A673 (cell line): ENCODE measurements at regions not wholly inside any gene's neighbourhood (a gene's known extent, or its start where the extent isn't known, plus 50 kb on each side); places are given as distances from the start of the nearest gene placed in this dataset.

Experiments
- EZH2 ChIP-seq: fragments of 200-600 bp; sonication (generic); IDR thresholded peaks from 2 replicates; pipeline ENCODE4 v1.6.1; 2017; ENCODE audit warnings: borderline replicate concordance, low read depth, mild to moderate bottlenecking, mixed read lengths, antibody characterized with exemption, low read length; ENCODE audit not compliant: poor library complexity, severe bottlenecking
- TF ChIP-seq, protein P1 (sequence below): fragments of 300-800, 200-600 bp; sonication (generic); conservative IDR thresholded peaks from 2 replicates; pipeline ENCODE4 v1.5.1; 2017; ENCODE audit warnings: low read depth, mild to moderate bottlenecking, antibody characterized with exemption, low read length, moderate library complexity, mixed read lengths

DNA sequence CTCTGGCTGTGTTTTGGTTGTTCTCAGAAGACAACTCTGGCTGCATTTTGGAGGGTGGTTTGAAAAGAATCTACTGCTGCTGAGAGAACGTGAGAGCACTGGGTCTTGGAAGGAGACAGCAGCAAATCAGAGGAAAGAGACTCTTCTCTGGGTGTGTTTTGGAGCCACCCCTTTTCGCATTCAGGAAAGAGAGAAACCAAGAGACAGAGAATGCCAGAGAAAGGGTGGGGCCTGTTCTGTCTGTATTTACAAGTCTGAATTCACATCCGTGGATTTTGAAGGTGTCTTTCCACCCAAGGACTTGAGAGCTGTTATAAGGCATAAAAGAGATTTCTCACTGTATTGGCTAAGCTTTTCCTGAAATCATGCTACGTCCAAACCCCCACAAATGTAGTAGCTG, 187.2 kb downstream of the C1orf94 start:
- TF ChIP-seq, protein P1, sequence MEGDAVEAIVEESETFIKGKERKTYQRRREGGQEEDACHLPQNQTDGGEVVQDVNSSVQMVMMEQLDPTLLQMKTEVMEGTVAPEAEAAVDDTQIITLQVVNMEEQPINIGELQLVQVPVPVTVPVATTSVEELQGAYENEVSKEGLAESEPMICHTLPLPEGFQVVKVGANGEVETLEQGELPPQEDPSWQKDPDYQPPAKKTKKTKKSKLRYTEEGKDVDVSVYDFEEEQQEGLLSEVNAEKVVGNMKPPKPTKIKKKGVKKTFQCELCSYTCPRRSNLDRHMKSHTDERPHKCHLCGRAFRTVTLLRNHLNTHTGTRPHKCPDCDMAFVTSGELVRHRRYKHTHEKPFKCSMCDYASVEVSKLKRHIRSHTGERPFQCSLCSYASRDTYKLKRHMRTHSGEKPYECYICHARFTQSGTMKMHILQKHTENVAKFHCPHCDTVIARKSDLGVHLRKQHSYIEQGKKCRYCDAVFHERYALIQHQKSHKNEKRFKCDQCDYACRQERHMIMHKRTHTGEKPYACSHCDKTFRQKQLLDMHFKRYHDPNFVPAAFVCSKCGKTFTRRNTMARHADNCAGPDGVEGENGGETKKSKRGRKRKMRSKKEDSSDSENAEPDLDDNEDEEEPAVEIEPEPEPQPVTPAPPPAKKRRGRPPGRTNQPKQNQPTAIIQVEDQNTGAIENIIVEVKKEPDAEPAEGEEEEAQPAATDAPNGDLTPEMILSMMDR: no peak
- TF ChIP-seq EZH2: no peak
